Smooth muscle cell (in vitro differentiated cells): ENCODE measurements at regions not wholly inside any gene's neighbourhood (a gene's known extent, or its start where the extent isn't known, plus 50 kb on each side); places are given as distances from the start of the nearest gene placed in this dataset.

Experiments
- DNase-seq: peaks from one replicate; lab custom pipeline; 2025; ENCODE audit not compliant: unreplicated experiment; lab: John Stamatoyannopoulos, UW
- H2AFZ ChIP-seq: fragments of 200-600 bp; sonication (generic); 2 replicates; pipeline ENCODE4 v1.6.0; 2016; ENCODE audit warnings: antibody characterized with exemption, low read depth, mild to moderate bottlenecking
- H3F3A ChIP-seq: fragments of 200-600 bp; sonication (generic); 2 replicates; pipeline ENCODE4 v1.6.0; 2017; ENCODE audit warnings: antibody characterized with exemption, low read depth
- H3K27ac ChIP-seq: fragments of 200-600 bp; sonication (generic); 2 replicates; pipeline ENCODE4 v1.5.1; 2016; ENCODE audit warnings: low read depth, mild to moderate bottlenecking
- H3K27me3 ChIP-seq: fragments of 200-600 bp; sonication (generic); 2 replicates; pipeline ENCODE4 v1.6.1; 2016; ENCODE audit warnings: low read depth, mild to moderate bottlenecking
- H3K36me3 ChIP-seq: fragments of 200-600 bp; sonication (generic); 2 replicates; pipeline ENCODE4 v1.5.1; 2016; ENCODE audit warnings: low read depth
- H3K4me1 ChIP-seq: fragments of 200-600 bp; sonication (generic); 2 replicates; pipeline ENCODE4 v1.5.1; 2016; ENCODE audit warnings: low read depth
- H3K4me2 ChIP-seq: fragments of 200-600 bp; sonication (generic); 2 replicates; pipeline ENCODE4 v1.6.0; 2016; ENCODE audit warnings: mild to moderate bottlenecking
- H3K4me3 ChIP-seq: fragments of 200-600 bp; sonication (generic); 2 replicates; pipeline ENCODE4 v1.5.1; 2016; ENCODE audit warnings: mild to moderate bottlenecking
- H3K79me2 ChIP-seq: fragments of 200-600 bp; sonication (generic); 2 replicates; pipeline ENCODE4 v1.6.0; 2016; ENCODE audit warnings: low read depth, mild to moderate bottlenecking
- H3K9ac ChIP-seq: fragments of 200-600 bp; sonication (generic); 2 replicates; pipeline ENCODE4 v1.6.0; 2016; ENCODE audit warnings: low read depth
- H3K9me3 ChIP-seq: fragments of 200-600 bp; sonication (generic); replicated peaks from 2 replicates; pipeline ENCODE4 v1.5.1; 2016; ENCODE audit warnings: low read depth
- H4K20me1 ChIP-seq: fragments of 200-600 bp; sonication (generic); 2 replicates; pipeline ENCODE4 v1.6.0; 2016; ENCODE audit warnings: low read depth
- CTCF ChIP-seq: fragments of 200-600 bp; sonication (generic); IDR thresholded peaks from 2 replicates; pipeline ENCODE4 v1.5.1; 2017; ENCODE audit warnings: borderline replicate concordance, mild to moderate bottlenecking, antibody characterized with exemption; ENCODE audit not compliant: insufficient read depth, poor library complexity, severe bottlenecking
- WGBS: methylation state at CpG from one replicate; pipeline ENCODE4 v1.1.7; 2016; ENCODE audit warnings: low lambda C conversion rate; 5-methylcytosine and 5-hydroxymethylcytosine counted together

- no peak for DNase-seq
- no peaks in the 10 kb centered on the region for H3K79me2 ChIP-seq
- H2AFZ ChIP-seq: no peak overlapping the region
- H3F3A ChIP-seq: no peaks in the 10 kb centered on the region
- whole genome bisulfite sequencing: 98% methylated on average over 3 of the region's 3 CpGs
- no peak overlapping the region for H3K9ac ChIP-seq
- no peak overlapping the region for H3K4me3 ChIP-seq
- no peak for TF ChIP-seq CTCF
- no peaks in the 10 kb centered on the region for H4K20me1 ChIP-seq
- H3K9me3 ChIP-seq: no peaks in the 10 kb centered on the region
- no peaks in the 10 kb centered on the region for H3K4me1 ChIP-seq
- H3K4me2 ChIP-seq: no peak overlapping the region
- no peak overlapping the region for H3K27ac ChIP-seq
- H3K36me3 ChIP-seq: no peaks in the 10 kb centered on the region
- no peaks in the 10 kb centered on the region for H3K27me3 ChIP-seq
These were observed 324.3 kb downstream of the QKI start for GRCh38 chr6:163738725-163739407.

- Histone ChIP-seq H3K4me1 (no peaks in the 10 kb centered on the region), H3K79me2 (no peaks in the 10 kb centered on the region), H2AFZ (no peak overlapping the region), H3K36me3 (no peaks in the 10 kb centered on the region), H3K4me3 (no peak overlapping the region), H3K9ac (no peak overlapping the region), H3K9me3 (no peaks in the 10 kb centered on the region), H4K20me1 (no peaks in the 10 kb centered on the region), H3K27ac (no peak overlapping the region), H3F3A (no peaks in the 10 kb centered on the region), H3K27me3 (no peaks in the 10 kb centered on the region), H3K4me2 (no peak overlapping the region)
- WGBS: 79% methylated on average over 3 of the region's 3 CpGs
- TF ChIP-seq CTCF: no peak
- DNase-seq: no peak
These were observed 323.8 kb downstream of the QKI start for GRCh38 chr6:163738304-163738703.

GRCh38 chr6:163735076-163735475, 320.6 kb downstream of the QKI start:
- Histone ChIP-seq H3F3A (no peaks in the 10 kb centered on the region), H3K4me1 (no peaks in the 10 kb centered on the region), H3K9me3 (no peaks in the 10 kb centered on the region), H3K4me3 (no peak overlapping the region), H2AFZ (no peak overlapping the region), H3K4me2 (no peak overlapping the region), H3K27me3 (no peaks in the 10 kb centered on the region), H4K20me1 (no peaks in the 10 kb centered on the region), H3K9ac (no peak overlapping the region), H3K79me2 (no peaks in the 10 kb centered on the region), H3K36me3 (no peaks in the 10 kb centered on the region), H3K27ac (no peak overlapping the region)
- no peak for DNase-seq
- WGBS: 94% methylated on average over 5 of the region's 5 CpGs
- no peak for TF ChIP-seq CTCF

GRCh38 chr6:163733061-163733460, 318.5 kb downstream of the QKI start:
- Histone ChIP-seq H3K9me3 (no peaks in the 10 kb centered on the region), H3K27ac (no peak overlapping the region), H3K9ac (no peak overlapping the region), H3K36me3 (no peaks in the 10 kb centered on the region), H4K20me1 (no peaks in the 10 kb centered on the region), H3F3A (no peaks in the 10 kb centered on the region), H3K79me2 (no peaks in the 10 kb centered on the region), H2AFZ (no peak overlapping the region), H3K4me2 (no peak overlapping the region), H3K27me3 (no peaks in the 10 kb centered on the region), H3K4me1 (no peaks in the 10 kb centered on the region), H3K4me3 (no peak overlapping the region)
- TF ChIP-seq CTCF: no peak
- no peak for DNase-seq
- 97% methylated on average over 2 of the region's 2 CpGs for WGBS
